Sigmoid colon (tissue), 4 donors: ENCODE measurements at regions not wholly inside any gene's neighbourhood (a gene's known extent, or its start where the extent isn't known, plus 50 kb on each side); places are given as distances from the start of the nearest gene placed in this dataset.

Experiments used
- CTCF ChIP-seq, 4 experiments: fragments of 450-650 bp in 3 of 4; fragments of 200-600 bp in 1 of 4; IDR thresholded peaks; one replicate each; pipeline ENCODE4 v1.5.1; 2016 to 2019; ENCODE audit warnings: antibody characterized with exemption in 4 of 4, mild to moderate bottlenecking in 3 of 4, moderate library complexity in 2 of 4
- EP300 ChIP-seq, 4 donors: sonication (generic); formaldehyde crosslinking; IDR thresholded peaks; one replicate each; pipeline ENCODE4 v1.6.1; 2017; ENCODE audit warnings: antibody characterized with exemption in 4 of 4

GRCh38 chr2:207370646-207371045, 159.1 kb upstream of the CREB1 start:
- TF ChIP-seq EP300 (IDR thresholded peaks at IDR 0.05) (no peak), CTCF (IDR thresholded peaks at IDR 0.05) (no peak)
